ACHN (cell line): ENCODE measurements at regions not wholly inside any gene's neighbourhood (a gene's known extent, or its start where the extent isn't known, plus 50 kb on each side); places are given as distances from the start of the nearest gene placed in this dataset.

Experiments
- DNase-seq: peaks from one replicate; pipeline ENCODE4 v3.0.0-alpha.2; 2015
- in situ Hi-C: cut with HindIII; loops from 2 replicates; pipeline ENCODE4 v1.10.0; 2017; ENCODE audit warnings: low sequenced_read_pairs, low pct_ligation_motif_present, low pct_unique_long_range_greater_than_20kb

DNA sequence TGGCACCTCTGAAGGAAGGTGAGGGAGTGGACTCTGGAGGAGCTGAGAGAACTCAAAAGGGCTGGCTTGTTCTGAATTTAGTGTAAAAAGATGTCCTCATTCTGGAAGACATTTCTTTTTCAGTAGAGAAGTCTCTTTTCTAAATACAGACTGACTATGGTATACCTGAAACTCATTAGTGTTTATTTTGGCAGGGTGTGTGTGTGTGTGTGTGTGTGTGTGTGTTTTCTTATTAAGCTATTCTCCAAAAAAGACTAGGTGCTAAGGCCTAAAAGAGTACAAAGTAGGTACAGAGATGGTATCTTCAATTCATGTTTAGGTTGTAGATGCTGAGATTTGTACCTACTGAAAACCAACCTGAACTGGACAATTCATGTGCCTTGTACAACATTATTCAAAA lies 196.4 kb downstream of the SPRY2 start:
- in situ Hi-C loops, result no loop called here

DNA sequence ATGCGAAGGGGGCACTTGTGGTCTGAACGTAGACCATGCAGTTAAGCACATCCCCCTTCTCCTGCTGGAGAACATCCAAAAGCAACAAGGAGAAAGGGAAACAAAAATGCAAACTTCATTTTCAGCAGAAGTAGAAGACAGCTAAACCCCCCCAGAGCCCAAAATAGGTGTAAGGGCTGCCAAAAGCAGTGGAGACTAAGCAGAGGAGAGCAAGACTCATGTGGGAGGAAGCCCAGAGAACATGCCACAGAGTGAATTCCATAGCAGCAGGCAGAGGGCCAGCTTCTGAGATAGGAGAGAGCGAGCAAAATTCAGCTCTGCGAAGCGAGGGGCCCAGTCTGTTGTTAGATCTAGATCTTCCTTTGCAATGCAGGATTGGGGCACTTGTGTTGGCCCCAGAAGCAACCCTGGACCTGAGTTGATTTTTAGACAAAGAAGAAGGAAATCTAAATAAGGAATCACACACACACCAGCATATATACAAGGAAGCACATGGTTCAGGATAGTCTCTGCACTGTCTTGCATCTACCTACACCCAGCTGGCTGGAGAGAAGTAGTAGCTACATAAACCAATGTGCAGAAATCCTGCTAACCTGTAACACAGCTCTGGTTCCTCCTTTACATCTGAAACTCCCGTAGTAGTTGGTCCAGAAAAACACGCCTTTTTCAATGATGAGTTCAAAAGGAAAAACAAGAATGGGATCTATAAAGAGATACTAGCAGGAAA lies 199.6 kb downstream of the SPRY2 start:
- no peak for DNase-seq
- in situ Hi-C loops, result no loop called here

More for the DNA sequence above, 196.4 kb downstream of the SPRY2 start:
- DNase-seq, result no peak

DNA sequence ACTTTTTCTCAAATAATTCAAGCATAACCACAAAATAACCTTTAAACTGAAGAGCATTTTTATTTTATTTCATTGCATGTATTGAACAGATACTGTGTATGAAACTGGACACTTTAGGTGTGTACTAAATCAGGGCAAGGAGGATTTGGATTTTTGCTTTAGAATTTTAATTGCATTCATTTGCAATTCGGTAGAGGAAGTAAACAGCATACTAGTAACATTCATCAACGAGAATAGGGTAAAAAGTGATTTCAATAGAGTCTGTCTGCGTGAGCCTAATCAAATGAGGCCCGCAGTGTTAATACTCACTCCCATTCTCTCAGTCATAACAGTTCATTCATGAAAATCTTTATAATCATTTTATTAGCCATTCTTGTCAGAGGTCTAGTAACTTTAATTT lies 200.2 kb downstream of the SPRY2 start:
- in situ Hi-C loops, result no loop called here
- no peak for DNase-seq

DNA sequence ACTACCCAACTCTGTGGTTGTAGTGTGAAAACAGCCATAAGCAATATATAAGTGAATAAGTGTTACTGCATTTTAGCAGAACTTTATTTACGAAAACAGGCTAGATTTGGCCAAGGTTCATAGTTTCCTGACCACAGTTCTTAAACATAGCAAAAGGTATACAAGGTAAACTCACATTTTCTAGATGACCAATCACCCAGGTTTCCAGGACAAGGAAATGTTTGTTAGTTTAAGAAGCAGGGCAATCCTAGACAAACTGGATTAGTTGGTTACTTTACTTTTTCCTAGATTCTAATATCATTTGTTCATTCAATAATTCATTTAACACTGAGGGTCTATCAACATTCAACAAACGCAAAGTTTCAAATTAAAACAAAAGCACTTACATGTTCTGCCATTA lies 201.7 kb downstream of the SPRY2 start:
- DNase-seq, result no peak
- in situ Hi-C loops, result no loop called here

DNA sequence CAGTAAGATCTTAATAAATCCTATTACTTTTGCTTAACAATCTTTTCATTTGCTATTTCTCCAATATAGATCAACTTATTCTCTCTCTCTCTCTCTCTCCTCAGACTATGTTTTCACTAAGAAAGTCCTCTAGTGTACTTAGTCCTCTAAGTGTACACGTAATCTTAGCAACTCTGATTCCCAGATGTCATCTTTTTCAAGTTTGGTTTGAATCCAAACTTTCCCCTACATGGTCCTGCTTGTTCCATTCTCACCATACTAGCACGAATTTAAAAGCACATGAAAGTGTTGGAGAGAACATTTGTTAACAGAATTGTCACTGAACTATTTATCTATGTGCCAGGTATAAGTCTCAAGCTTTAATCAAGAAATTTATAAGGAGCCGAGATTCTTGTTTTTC lies 202.9 kb downstream of the SPRY2 start:
- in situ Hi-C loops, result no loop called here
- no peak for DNase-seq

DNA sequence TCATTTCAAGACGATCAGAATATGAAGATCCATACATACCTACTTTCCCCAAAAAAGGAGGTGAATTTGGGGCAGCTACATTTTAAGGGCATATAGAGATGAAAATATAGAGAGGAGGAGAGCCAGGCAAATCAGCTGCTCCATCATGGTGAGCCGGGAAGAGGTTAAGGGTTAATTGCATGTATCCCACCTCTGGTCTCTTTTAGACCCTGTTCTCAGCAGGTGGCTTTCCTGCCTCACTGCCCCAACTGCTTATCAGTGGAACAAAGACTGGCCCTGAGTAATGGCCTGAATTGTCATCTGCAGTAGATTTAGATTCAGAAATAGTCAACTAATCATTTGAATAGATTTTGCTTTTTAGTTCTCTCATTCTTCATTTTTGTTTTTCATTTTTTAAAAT lies 206.6 kb downstream of the SPRY2 start:
- in situ Hi-C loops, result no loop called here
- no peak for DNase-seq

DNA sequence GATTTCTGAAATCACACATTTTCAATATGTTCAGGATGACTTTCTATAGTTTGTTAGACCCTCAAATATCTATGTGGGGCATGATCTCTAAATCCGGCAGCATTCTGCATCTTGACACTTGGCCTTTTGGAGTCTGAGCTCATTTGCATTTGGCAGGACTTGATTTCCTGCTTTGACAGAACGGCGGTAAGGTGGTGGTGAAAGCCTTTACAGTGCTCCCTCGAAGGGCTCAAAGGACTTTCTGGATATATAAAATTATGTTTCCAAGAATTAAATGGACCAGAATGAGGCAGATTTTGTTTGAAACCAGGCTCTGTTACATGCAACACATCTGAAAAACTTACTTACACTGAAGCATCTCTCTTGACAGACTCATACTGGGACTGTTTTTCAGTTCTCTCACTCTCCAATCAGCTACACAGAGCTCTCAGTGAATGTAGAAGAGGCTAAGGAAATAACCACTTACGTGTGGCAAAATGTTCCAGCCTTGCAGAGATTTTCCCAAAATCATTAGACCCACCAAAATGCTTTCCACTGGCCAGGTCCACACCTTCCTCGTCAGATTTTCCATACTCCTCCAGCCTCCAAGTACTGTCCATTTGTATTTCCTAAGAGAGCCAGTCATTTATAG lies 207.2 kb downstream of the SPRY2 start:
- in situ Hi-C loops, result no loop called here

DNA sequence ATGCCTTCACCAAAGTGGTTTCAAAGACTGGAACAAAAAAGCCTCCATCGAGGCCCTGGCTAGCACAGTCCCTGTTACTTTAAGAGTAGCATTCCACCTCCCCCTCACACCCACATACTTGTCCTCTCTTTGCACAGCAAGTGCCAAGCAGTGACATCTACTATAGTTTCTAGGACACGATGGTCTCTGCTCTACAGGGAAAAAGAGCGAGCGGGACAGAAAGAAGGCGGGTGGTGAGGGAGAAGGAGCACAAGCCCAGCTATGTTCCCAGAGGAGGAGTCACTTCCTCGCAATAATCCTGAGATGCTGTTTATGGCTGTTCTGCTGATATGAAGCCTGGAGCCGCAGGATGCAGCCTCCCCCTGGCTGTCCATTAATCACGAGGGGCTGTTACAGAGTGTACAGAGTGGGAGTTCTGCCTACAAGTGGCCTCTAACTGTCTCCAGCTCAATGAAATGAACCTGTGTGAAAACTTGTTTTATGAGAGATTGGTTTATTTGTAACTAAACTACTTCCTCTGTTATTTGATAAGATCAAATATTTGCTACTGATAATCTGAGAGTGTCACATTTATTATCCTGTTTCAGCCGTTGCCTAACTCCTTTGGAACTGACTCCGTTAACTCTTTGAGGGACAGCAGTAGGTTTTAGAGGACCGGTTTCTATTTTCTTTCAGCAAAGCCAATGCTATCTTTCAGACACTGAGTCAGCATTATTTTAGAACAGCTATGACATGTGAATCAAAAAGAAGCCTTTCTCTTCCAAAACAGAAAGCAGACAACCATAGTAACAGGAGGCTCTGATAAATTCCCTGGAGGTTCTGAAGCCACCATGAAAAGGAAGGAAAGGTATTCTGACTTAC lies 208.0 kb downstream of the SPRY2 start:
- peak; percentile 44 for DNase-seq
- in situ Hi-C loops, result no loop called here

More for the DNA sequence above, 207.2 kb downstream of the SPRY2 start:
- DNase-seq, result no peak

DNA sequence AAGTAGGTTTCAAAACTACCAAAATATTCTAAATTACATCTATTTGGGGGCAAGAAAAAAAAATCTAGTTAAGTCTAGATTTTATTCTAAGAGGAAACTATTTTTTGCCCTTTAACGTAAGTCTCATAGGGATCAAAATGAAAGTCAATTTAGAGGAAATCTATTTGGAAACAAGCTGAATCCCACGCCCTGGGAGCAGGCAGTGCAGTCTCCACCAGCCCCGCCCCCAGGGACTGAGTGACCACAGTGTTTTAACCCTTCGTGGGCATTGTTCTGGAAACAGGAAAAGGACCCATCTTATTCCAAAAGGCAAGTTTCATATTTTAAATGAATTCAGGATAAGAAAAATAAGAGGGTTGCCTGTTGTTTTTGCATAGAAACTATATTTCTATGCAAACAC lies 209.7 kb downstream of the SPRY2 start:
- in situ Hi-C loops, result no loop called here
- peak; percentile 70 for DNase-seq

DNA sequence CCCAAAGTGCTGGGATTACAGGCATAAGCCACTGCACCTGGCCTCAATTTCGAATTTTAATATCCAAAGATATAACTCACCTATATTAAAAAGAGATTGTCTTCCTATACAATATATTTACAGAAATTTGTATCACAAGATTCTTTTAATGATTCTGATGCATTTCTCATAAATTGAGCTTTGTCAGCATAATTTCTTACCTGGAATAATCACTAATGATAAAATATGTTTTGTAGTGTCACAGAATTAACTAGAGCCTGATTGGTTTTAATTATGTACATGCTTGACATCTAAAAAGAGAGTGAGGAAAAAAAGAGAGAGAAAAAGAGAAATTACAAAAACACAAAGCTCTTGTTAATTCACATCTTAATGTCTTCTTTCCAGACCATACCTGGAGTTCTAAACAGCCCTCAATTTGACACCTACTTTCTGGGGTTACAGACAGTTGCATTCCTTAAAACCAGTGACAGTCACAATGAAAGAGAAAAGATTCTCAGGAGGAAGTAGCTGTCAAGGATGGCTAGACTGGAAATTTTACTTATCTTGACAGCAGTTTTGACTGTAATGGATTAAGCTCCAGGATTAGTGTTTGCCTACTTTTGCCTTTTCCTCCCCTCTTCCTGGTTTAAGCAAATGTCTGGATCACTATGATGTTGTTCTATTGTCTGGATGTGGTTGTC lies 214.4 kb downstream of the SPRY2 start:
- in situ Hi-C loops, result no loop called here
- no peak for DNase-seq

DNA sequence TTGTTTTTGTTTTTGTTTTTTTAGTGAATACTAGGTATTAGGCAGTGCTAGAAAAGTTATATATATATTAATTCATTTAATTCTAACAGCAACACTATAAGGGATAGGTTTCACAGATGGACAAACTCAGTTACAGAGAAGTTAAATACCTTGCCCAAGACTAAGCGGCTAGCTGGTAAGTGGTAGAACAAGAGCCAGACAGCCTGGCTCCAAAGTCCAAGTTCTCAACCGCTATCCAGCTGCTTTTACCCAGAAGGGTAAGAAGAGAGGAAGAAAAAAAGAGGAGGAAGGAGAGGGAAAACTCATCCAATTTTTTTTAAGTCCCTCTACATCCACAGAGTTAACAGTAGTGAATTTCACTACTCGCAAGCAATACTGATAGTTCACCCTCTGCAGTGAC lies 217.0 kb downstream of the SPRY2 start:
- DNase-seq, result no peak
- in situ Hi-C loops, result no loop called here

DNA sequence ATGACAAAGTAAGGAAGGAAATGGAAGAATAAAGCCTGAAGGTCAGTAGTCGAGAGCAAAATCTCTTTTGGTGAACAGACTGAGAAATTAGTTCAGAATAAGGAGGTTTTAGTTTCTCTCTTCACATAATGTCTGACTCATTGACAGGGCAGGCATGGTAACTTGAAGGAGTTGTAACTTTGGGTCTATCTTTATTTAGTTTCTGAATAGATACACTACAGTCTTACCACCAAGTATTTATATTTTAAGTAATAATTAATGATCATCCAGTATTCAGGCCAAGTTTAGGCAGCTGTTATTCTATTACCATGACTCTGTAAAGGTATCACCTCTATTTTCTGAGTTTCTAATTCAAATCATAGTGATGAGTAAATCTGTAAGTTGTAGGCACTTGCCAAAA lies 219.9 kb downstream of the SPRY2 start:
- no peak for DNase-seq

DNA sequence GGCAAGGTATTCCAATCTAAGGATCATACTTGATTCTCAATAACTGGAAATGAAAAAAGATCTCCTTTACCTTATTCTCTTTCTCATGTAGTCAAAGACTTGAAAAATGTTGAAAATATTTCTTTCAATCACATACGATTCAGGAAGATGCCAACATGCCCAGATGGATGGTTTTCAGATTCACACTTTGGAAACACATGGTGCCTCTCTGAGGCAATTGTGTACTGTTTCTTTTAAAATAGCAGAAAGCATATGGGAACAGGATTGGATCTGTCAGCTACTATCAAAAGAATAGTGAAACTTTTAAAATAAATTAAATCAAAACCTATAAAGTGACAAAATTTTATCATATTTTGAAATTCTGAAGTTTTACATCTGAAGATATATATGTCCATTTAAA lies 222.4 kb downstream of the SPRY2 start:
- no peak for DNase-seq
- in situ Hi-C loops, result no loop called here

More for the DNA sequence above, 219.9 kb downstream of the SPRY2 start:
- in situ Hi-C loops, result no loop called here

DNA sequence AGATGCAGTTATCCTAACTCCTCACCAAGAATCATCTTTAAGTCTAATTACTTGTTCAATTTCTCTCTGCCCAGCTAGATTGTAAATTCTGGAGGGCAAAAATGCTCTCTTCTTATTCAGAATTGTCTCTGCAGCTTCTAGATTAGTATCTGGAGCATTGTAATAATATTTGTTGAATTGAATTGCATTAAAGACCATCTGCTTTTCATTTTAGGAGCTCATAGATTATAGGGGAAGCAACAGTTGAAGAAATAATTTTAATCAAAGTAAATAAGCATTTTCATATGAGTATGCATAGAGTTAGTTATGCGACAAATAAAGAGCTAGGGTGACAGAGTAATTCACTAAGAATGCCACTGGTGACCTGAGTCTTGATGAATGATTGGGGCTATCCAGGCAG lies 222.8 kb downstream of the SPRY2 start:
- in situ Hi-C loops, result no loop called here
- DNase-seq, result no peak

DNA sequence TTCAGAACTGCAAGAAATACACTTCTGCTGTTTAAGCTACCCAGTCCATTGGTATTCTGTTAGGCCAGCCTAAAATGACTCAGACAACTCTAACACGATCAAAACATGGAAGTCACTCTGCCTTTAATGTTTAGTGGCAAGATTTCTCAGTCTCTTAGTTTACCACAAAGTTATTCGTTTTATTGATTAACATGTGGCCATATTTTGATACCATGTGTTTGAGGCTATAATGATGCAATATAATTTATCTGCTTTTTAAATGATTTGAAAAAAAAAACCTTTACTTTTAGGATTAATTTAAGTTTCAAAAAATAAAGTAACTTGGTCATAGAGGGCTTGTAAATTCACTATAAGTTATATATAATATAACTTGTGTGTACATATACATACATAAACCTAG lies 223.4 kb downstream of the SPRY2 start:
- DNase-seq, result no peak
- in situ Hi-C loops, result no loop called here

DNA sequence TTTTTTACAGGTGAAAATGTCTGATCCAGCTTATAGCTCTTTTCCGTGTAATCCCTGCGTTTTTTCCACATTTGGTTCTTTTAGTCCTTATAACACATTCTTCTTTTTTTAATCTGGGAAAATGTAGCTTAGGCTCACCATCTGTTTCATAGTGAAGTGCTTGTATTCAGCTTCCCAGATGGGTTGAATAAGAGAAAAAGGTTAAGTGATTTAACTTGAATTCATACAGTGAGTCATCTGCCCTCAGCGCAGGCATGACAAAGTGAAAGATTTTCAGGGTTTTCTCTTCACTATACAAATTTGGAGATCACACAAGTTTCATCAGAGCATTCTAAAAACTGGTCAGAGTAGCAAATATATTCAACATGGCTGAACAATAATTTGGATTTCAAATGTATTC lies 224.8 kb downstream of the SPRY2 start:
- in situ Hi-C loops, result no loop called here
- peak; percentile 26 for DNase-seq

DNA sequence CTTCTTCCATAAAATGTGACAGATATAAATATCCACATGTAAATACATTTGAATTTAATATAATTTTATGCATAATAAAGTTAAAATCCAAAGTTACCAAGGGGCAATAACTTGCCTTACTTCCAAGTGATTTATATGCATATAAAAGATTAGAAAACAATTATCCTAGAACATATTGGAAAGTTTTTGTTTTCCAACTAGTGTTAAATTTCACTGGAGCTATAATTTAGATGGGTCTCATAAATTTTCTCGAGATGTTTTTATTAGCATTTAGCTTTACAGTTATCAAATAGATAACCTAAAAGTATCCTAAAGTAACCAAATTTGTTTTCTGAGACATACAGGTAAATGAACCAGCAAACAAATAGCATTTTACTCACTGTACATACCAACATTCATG lies 225.3 kb downstream of the SPRY2 start:
- in situ Hi-C loops, result no loop called here
- no peak for DNase-seq

DNA sequence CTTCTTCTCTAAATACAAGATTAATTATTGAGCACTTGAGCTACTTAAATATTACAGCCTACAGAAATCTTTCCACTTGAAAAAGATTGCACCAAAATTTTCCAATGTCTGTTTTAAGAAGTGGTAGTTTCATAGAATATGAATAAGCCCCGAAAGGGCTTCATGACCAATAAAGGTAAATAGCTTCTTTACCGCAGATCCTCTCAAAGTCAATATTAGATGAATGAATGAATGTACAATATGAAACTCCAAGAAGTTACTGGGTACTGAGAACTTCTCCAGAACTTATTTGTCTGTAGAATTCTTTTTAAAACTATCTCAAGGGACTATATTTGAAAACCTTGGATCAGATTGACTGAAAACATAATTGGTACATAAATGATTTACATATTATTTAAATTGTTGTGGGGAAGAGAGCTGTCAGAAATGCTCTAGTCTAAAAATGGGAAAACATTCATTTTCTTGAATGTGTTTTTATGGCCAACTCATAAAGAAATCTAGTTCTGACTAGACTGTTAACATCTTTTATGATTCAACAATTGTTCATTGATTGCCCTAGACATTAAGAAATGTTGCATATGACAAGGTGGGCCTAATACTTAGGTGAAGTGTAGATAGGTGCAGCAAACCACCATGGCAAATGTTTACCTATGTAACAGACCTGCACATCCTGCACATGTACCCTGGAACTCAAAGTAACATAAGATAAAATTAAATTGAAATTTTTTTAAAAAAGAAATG lies 227.0 kb downstream of the SPRY2 start:
- no peak for DNase-seq
- in situ Hi-C loops, result no loop called here
